DND-41 (cell line): ENCODE measurements at regions not wholly inside any gene's neighbourhood (a gene's known extent, or its start where the extent isn't known, plus 50 kb on each side); places are given as distances from the start of the nearest gene placed in this dataset.

ENCODE experiments used
- CTCF ChIP-seq: IDR thresholded peaks from 2 replicates; pipeline ENCODE4 v1.5.1; 2012; ENCODE audit warnings: borderline replicate concordance, low read length, moderate library complexity, mild to moderate bottlenecking; ENCODE audit not compliant: poor library complexity, severe bottlenecking; ENCODE audit errors: extremely low read depth
- EZH2 ChIP-seq: IDR thresholded peaks from 3 replicates; pipeline ENCODE4 v1.6.1; 2012; ENCODE audit warnings: borderline replicate concordance, low read depth, mild to moderate bottlenecking, moderate library complexity, low read length, inconsistent platforms; ENCODE audit not compliant: severe bottlenecking

- TF ChIP-seq CTCF = peak; percentile 12
- TF ChIP-seq EZH2 = no peak
Measured at GRCh38 chr2:71933467-71934319, 214.0 kb downstream of the CYP26B1 start.
